ENCODE measurements at regions not wholly inside any gene's neighbourhood (a gene's known extent, or its start where the extent isn't known, plus 50 kb on each side); places are given as distances from the start of the nearest gene placed in this dataset.

- TF ChIP-seq POLR2A (IDR thresholded peaks at IDR 0.05): no peak
- TF ChIP-seq, protein P1, sequence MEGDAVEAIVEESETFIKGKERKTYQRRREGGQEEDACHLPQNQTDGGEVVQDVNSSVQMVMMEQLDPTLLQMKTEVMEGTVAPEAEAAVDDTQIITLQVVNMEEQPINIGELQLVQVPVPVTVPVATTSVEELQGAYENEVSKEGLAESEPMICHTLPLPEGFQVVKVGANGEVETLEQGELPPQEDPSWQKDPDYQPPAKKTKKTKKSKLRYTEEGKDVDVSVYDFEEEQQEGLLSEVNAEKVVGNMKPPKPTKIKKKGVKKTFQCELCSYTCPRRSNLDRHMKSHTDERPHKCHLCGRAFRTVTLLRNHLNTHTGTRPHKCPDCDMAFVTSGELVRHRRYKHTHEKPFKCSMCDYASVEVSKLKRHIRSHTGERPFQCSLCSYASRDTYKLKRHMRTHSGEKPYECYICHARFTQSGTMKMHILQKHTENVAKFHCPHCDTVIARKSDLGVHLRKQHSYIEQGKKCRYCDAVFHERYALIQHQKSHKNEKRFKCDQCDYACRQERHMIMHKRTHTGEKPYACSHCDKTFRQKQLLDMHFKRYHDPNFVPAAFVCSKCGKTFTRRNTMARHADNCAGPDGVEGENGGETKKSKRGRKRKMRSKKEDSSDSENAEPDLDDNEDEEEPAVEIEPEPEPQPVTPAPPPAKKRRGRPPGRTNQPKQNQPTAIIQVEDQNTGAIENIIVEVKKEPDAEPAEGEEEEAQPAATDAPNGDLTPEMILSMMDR (IDR thresholded peaks at IDR 0.05): no peak
Measured at GRCh38 chrX:113408843-113409242, 568.2 kb upstream of the AMOT start.
